ENCODE measurements at regions not wholly inside any gene's neighbourhood (a gene's known extent, or its start where the extent isn't known, plus 50 kb on each side); places are given as distances from the start of the nearest gene placed in this dataset.
"Not testable (repeated sequence)": the region's sequence is repeated elsewhere in the genome, so short reads cannot be mapped to it uniquely, and the experiment has no call there.

- H3K27me3 Mint-ChIP-seq (ENCODE audit: low read depth); DNase-seq (ENCODE audit: low spot score); H3K36me3 Mint-ChIP-seq; ATAC-seq; POLR2A ChIA-PET; CTCF ChIA-PET; H3K4me3 Mint-ChIP-seq; H3K9me3 Mint-ChIP-seq; H3K4me1 Mint-ChIP-seq; H3K27ac Mint-ChIP-seq: not testable (repeated sequence)
Observed at GRCh38 chr2:128598260-128598659, 279.6 kb upstream of the HS6ST1 start.

GRCh38 chr2:128598862-128599441 lies 280.3 kb upstream of the HS6ST1 start:
- TF ChIP-seq NR1H2 (CRISPR knock-in tag; IDR thresholded peaks at IDR 0.05) (no peak), EMX1 (CRISPR knock-in tag; IDR thresholded peaks at IDR 0.05) (no peak), CREB1 (CRISPR knock-in tag; IDR thresholded peaks at IDR 0.05) (no peak), RELA (CRISPR knock-in tag; IDR thresholded peaks at IDR 0.05; ENCODE audit: borderline replicate concordance) (no peak), E2F5 (CRISPR knock-in tag; IDR thresholded peaks at IDR 0.05) (no peak), FOXK1 (CRISPR knock-in tag; IDR thresholded peaks at IDR 0.05) (no peak), NFYB (CRISPR knock-in tag; conservative IDR thresholded peaks at IDR 0.05; ENCODE audit: low read depth) (no peak), AR (CRISPR knock-in tag; IDR thresholded peaks at IDR 0.05) (no peak), USF2 (CRISPR knock-in tag; IDR thresholded peaks at IDR 0.05) (no peak), FOXJ3 (CRISPR knock-in tag; IDR thresholded peaks at IDR 0.05; ENCODE audit: borderline replicate concordance) (no peak), ZNF532 (CRISPR knock-in tag; IDR thresholded peaks at IDR 0.05; ENCODE audit: borderline replicate concordance) (no peak), HMGXB4 (CRISPR knock-in tag; IDR thresholded peaks at IDR 0.05) (no peak), ZNF416 (CRISPR knock-in tag; IDR thresholded peaks at IDR 0.05) (no peak), ZNF512 (CRISPR knock-in tag; IDR thresholded peaks at IDR 0.05; ENCODE audit: borderline replicate concordance) (no peak), GABPB1 (CRISPR knock-in tag; IDR thresholded peaks at IDR 0.05) (no peak), JAZF1 (CRISPR knock-in tag; IDR thresholded peaks at IDR 0.05) (no peak), OVOL2 (CRISPR knock-in tag; IDR thresholded peaks at IDR 0.05; ENCODE audit: borderline replicate concordance) (no peak)
- DNase-seq (ENCODE audit: low spot score) (no peak), ATAC-seq (no peak)
- Mint-ChIP-seq H3K9me3 (no peaks in the 10 kb centered on the region), H3K27ac (no peak overlapping the region), H3K4me3 (no peak overlapping the region), H3K4me1 (peaks cover 4% of the 10 kb centered on the region), H3K36me3 (no peaks in the 10 kb centered on the region), H3K27me3 (ENCODE audit: low read depth) (no peaks in the 10 kb centered on the region)
- POLR2A ChIA-PET, result no interaction called here
- CTCF ChIA-PET, result no interaction called here
